ENCODE measurements at regions not wholly inside any gene's neighbourhood (a gene's known extent, or its start where the extent isn't known, plus 50 kb on each side); places are given as distances from the start of the nearest gene placed in this dataset.

GRCh38 chr2:594297-594949 lies 82.8 kb downstream of the TMEM18 start (continued):
- TF ChIP-seq PBX3 (IDR thresholded peaks at IDR 0.05; ENCODE audit: insufficient replicate concordance, low read depth, low read length) (no peak), ZZZ3 (IDR thresholded peaks at IDR 0.05; ENCODE audit: control insufficient read depth, insufficient read length, low read depth) (no peak), RCOR1 (conservative IDR thresholded peaks at IDR 0.05; ENCODE audit: low read depth, low read length) (no peak), SMAD1 (IDR thresholded peaks at IDR 0.05; ENCODE audit: low read depth, partially characterized antibody) (no peak), CHD2 (IDR thresholded peaks at IDR 0.05; ENCODE audit: borderline replicate concordance, low read depth, low read length) (no peak), MEF2B (IDR thresholded peaks at IDR 0.05; ENCODE audit: partially characterized antibody, poor library complexity, severe bottlenecking) (no peak), YBX1 (IDR thresholded peaks at IDR 0.05) (no peak), ESRRA (IDR thresholded peaks at IDR 0.05; ENCODE audit: low read length) (no peak), IRF5 (IDR thresholded peaks at IDR 0.05; ENCODE audit: borderline replicate concordance) (no peak), ETV6 (conservative IDR thresholded peaks at IDR 0.05 in 1 of 2, IDR thresholded peaks at IDR 0.05 in 1 of 2; ENCODE audit: borderline replicate concordance in 1 of 2, low read depth in 1 of 2) (no peak), RAD21 (IDR thresholded peaks at IDR 0.05; ENCODE audit: insufficient read depth, low read depth, low read length) (no peak)

Measured in GM12878 (cell line).